Esophagus mucosa (tissue), 1 donor: ENCODE measurements at regions not wholly inside any gene's neighbourhood (a gene's known extent, or its start where the extent isn't known, plus 50 kb on each side); places are given as distances from the start of the nearest gene placed in this dataset.

Source experiments
- ATAC-seq: fragments of 200-7000 bp; cut with Tn5 transposase; one replicate; pipeline ENCODE4 v1.9.1; 2020
- donor health status: DM: yes; HTN: yes; CAD: no.

DNA sequence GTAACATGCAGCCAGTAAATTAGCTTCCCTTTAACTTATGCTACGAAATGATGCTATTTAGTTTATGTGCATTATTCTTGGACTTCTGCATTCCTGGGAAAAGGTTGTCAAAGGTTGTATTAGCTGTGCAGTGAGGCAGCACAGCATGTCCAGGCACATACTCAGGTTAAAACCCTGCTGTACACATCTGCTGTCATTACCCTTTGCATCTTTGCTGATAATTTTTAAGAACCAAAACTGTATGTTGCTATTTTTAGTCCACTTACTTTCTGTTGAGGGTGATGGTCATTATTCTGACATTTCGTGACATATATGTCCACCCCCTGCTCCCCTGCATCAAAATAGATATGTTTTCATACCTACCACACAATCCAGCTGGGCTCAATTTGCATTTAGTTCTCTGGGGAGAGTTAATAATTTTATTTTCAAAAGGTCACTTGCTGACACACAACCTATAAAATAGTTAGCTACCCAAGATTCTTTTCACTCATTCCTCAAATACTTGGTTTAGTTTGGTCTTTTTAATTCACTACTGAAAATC, 142.5 kb upstream of the SPACA1 start:
- ATAC-seq = peak; percentile 52

GRCh38 chr6:87904011-87904410, 143.6 kb upstream of the SPACA1 start:
- no peak for ATAC-seq

DNA sequence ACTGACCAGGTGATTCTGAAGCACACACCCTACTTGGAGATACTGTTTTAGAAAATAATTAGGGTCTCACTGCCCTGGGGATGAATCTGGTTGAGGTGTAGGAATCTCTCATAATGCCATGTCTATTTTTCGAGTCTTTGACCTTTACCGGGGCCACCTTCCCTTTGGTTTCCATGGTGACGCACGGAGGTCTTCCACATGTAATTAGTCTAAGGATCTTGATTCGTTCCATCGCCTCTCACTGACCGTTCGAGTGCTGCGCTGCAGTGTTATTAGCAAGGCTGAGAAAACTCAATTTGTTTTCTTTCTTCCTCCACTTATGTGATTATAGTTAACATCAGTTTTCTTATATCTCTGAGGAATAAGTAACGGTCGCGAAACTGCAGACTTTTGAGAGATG, 144.3 kb upstream of the SPACA1 start:
- ATAC-seq = no peak

DNA sequence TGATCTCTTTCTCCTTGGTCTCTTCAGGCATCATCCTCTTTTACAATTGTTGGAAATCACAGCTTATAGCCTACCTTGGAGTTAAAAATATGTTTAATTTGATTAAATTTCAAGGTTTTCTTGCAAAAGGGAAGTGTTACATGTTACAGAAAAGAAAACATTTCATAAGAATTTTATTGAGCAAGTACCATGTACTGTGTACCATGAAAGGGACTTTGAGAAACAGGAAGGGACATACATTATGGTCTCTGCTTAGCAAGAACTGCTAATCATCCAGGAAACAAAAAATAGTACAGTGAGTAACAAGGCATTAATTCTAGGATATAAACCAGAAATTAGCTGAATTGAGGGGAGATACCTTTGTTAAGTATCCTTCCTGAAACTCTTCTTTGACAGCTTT, 145.3 kb upstream of the SPACA1 start:
- ATAC-seq = no peak

GRCh38 chr6:87901613-87902012, 146.0 kb upstream of the SPACA1 start:
- ATAC-seq = no peak

- ATAC-seq = no peak
Measured at GRCh38 chr6:87900160-87900698, 147.4 kb upstream of the SPACA1 start.

GRCh38 chr6:87899499-87900147, 148.0 kb upstream of the SPACA1 start:
- ATAC-seq = no peak

DNA sequence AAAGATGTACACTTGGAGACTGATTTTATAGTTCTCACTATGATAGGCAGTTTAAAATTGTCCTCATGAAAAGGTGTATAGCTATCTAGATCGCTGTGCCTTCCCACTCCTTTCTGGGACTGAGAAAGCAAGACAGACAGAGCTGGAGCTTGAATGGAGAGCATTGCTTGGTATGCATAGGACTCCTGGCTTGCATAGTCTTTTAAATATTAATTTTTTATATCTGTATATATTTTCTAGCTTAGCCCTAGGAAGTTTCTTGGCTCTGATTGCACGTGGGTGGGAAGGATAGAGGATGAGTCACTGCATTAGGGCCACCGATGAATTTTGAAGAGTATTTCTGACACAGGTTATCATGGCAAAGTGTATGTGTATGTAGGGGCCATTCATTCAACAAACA, 150.0 kb upstream of the SPACA1 start:
- ATAC-seq = no peak

- ATAC-seq = no peak
Measured at GRCh38 chr6:87897013-87897412, 150.6 kb upstream of the SPACA1 start.

GRCh38 chr6:87887266-87887665, 160.4 kb upstream of the SPACA1 start:
- no peak for ATAC-seq

DNA sequence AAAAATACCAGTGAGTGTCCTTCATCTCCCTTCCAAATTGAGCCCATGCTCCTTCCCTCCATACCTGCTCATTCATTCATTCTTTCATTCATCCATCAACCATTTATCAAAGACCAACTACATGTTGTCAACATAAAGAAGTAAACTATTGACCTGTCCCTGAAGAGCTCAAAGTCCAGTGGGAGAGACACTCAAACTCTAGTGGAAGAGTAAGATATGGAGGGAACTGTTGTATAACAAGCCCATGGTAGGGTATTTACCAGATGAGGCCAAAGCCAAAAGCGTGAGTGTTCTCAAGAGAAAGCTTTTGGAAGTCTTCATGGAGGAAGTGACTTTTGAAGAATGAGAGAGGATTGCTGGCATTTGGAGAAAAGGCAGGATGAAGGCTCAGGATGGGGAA, 163.4 kb upstream of the SPACA1 start:
- ATAC-seq = no peak

- ATAC-seq = no peak
Measured at GRCh38 chr6:87881342-87881895, 166.2 kb upstream of the SPACA1 start.

GRCh38 chr6:87879132-87879861, 168.3 kb upstream of the SPACA1 start:
- no peak for ATAC-seq

GRCh38 chr6:87875781-87876180, 171.9 kb upstream of the SPACA1 start:
- peak; percentile 73 for ATAC-seq

DNA sequence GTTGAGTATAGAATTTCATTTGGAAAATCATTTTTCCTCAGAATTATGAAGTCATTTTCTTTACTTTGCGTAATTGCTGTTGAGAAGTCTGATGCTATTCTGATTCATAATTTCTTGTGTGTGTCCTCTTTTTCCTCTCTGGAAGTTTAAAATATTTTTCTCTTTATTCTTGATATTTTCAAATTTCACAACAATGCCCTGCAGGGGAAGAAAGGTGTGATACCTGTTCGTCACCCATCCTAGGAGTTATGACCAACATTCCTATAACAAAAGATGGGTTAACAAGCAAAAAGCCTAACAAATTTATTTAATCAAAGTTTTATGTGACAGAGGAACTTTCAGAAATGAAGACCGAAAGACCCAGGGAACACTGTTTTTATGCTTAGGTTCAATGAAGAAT, 171.5 kb upstream of the AKIRIN2 start:
- no peak for ATAC-seq

GRCh38 chr6:87870556-87870955, 168.5 kb upstream of the AKIRIN2 start:
- no peak for ATAC-seq

DNA sequence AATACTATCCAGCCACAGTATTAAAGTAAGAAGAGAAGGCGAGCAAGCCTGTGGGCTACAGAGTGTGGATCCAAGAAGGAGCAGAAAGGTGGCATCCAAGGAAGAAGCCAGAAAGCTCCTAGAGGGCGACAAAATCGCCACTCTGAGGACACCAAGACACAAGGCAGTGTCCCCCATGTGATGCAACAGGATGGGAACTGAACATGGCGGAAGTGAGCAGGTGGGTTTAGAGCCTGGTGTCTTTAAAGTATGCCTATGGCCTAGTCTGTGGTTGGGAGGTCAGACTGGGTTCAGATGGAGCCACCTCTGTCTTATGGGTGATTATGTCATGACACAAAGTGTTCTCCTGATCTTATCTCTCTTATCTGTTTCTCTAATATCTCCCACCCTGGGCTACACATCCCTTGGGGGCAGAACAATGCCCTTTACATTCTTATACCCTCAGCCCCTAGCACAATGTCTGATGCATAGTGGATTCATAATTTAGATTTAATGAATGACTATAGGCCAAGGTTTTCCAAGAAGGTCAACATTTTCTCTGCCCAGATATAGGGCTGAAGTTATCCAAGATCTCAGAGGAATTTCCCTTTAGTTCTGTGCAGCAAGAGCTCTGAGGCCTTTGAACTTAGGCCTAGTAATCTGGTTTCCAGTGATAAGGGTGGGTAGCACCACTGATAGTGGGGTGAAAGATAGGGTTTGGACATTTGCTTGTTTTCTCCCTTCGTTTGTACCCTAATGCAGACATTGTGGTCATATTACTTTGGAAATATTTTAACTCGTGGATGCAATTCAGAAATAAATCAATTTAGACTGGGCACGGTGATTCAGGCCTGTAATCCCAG, 167.3 kb upstream of the AKIRIN2 start:
- ATAC-seq = no peak

DNA sequence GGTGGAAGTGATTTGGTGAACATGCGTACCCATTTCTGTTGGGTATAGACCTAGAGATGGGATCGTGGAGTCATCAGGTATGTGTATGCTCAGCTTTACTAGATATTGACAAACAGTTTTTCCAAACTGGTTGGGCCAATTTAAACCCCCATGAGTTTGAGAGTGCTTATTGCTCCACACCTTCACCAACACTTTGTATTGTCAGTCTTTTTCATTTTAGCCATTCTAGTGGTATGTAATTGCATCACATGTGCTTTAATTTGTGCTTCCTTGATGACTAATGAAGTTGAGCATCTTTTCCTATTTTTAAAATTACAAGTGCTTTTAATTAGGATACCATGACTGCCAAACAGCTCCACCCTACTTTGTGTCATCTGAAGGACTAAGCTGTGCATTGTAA, 158.9 kb upstream of the AKIRIN2 start:
- ATAC-seq = peak; percentile 32

GRCh38 chr6:87858440-87858839, 156.4 kb upstream of the AKIRIN2 start:
- no peak for ATAC-seq

GRCh38 chr6:87851674-87852299, 149.8 kb upstream of the AKIRIN2 start:
- ATAC-seq = peak; percentile 68

- ATAC-seq = peak; percentile 69
Measured at GRCh38 chr6:87848616-87849015, 146.6 kb upstream of the AKIRIN2 start.

DNA sequence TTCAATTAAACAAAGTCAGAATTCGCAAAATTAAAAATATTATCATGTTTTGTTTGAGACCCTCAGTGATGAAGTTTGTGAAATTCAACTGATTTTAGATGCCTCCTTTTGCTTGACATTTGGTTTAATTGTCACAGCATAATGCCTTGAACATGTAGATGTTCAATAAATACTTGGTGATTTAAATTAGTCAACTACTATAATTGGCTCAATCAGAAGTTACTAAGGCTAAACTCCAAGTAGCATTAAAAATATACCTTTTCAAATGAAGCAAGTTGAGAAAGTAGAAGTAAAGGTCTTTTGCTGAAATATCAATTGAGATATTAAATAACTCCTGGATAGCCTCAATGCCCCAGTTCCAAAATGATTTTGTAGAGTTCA, 145.8 kb upstream of the AKIRIN2 start:
- no peak for ATAC-seq
